ENCODE measurements at regions not wholly inside any gene's neighbourhood (a gene's known extent, or its start where the extent isn't known, plus 50 kb on each side); places are given as distances from the start of the nearest gene placed in this dataset.
"Not testable (repeated sequence)": the region's sequence is repeated elsewhere in the genome, so short reads cannot be mapped to it uniquely, and the experiment has no call there.

DNA sequence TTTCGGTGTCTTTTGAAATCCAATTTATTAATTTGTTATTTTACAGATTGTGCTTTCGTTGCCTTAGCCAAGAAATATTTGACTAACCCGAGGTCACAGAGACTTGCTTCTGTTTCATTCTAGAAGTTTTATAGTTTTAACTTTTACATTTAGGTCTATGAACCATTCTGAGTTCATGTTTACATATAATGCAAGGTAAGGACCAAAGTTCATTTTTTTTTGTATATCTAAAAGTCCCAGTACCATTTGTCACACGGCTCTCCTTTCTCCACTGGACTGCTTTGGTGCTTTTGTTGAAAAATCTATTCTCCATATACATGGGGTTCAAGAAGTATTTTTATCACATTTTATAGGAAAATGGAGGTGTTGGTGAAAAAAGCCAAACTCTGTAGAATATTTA is 411.4 kb upstream of the SPATA31A3 start:
- TF ChIP-seq, protein P1, sequence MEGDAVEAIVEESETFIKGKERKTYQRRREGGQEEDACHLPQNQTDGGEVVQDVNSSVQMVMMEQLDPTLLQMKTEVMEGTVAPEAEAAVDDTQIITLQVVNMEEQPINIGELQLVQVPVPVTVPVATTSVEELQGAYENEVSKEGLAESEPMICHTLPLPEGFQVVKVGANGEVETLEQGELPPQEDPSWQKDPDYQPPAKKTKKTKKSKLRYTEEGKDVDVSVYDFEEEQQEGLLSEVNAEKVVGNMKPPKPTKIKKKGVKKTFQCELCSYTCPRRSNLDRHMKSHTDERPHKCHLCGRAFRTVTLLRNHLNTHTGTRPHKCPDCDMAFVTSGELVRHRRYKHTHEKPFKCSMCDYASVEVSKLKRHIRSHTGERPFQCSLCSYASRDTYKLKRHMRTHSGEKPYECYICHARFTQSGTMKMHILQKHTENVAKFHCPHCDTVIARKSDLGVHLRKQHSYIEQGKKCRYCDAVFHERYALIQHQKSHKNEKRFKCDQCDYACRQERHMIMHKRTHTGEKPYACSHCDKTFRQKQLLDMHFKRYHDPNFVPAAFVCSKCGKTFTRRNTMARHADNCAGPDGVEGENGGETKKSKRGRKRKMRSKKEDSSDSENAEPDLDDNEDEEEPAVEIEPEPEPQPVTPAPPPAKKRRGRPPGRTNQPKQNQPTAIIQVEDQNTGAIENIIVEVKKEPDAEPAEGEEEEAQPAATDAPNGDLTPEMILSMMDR (IDR thresholded peaks at IDR 0.05): not testable (repeated sequence)
- not testable (repeated sequence) for TF ChIP-seq EZH2 (IDR thresholded peaks at IDR 0.05; ENCODE audit: borderline replicate concordance, insufficient read depth, low read depth, low read length, poor library complexity, severe bottlenecking)
